ENCODE measurements at regions not wholly inside any gene's neighbourhood (a gene's known extent, or its start where the extent isn't known, plus 50 kb on each side); places are given as distances from the start of the nearest gene placed in this dataset.

DNA sequence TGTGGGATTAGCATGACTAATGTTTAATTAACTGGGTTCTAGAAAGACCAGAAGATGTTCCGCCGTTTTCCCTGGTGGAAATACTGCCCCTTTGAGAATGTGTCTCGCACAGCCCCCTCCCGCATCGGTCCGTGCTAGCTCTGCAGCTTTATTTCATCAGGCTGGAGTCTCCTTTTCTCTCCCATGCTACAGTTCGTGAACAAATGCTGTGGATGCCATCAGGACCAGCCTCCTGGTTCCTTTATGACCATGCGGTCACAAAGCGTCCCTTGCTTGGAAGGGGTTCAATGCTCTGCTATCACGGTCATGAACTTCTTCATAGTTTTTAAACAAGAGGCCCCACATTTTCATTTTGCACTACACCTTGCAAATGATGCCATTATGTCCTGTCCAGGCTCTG is 157.7 kb upstream of the TMEM132C start:
- no peaks in the 10 kb centered on the region for H3K27me3 ChIP-seq (ENCODE audit: insufficient read depth, low read depth, low read length)
- H3K4me2 ChIP-seq (ENCODE audit: low read length), result no peak overlapping the region
- no peak overlapping the region for H2AFZ ChIP-seq (ENCODE audit: low read depth, low read length)
- H3K27ac ChIP-seq (ENCODE audit: low read length), result no peak overlapping the region
- H3F3A ChIP-seq (ENCODE audit: insufficient read depth, low read length, poor library complexity, severe bottlenecking), result no peaks in the 10 kb centered on the region
- H3K9me2 ChIP-seq (ENCODE audit: insufficient read depth, low read length), result no peaks in the 10 kb centered on the region
- H3K36me3 ChIP-seq (ENCODE audit: insufficient read depth, low read length), result no peaks in the 10 kb centered on the region
- no peaks in the 10 kb centered on the region for H3K79me2 ChIP-seq (replicated peaks; ENCODE audit: insufficient read depth, low read length)
- no peaks in the 10 kb centered on the region for H3K9me3 ChIP-seq (ENCODE audit: low read length)
- no peak overlapping the region for H3K4me3 ChIP-seq (ENCODE audit: low read length)
- H4K20me1 ChIP-seq (ENCODE audit: insufficient read depth), result no peaks in the 10 kb centered on the region
- no peak overlapping the region for H3K9ac ChIP-seq (ENCODE audit: low read length)
- TF ChIP-seq MXI1 (conservative IDR thresholded peaks at IDR 0.05; ENCODE audit: poor library complexity, severe bottlenecking) (no peak), TAF1 (IDR thresholded peaks at IDR 0.05; ENCODE audit: low read depth) (no peak), EP300 (conservative IDR thresholded peaks at IDR 0.05; ENCODE audit: poor library complexity, severe bottlenecking) (no peak), SMC3 (conservative IDR thresholded peaks at IDR 0.05; ENCODE audit: poor library complexity) (no peak), RAD21 (conservative IDR thresholded peaks at IDR 0.05) (no peak), EZH2 (IDR thresholded peaks at IDR 0.05; ENCODE audit: borderline replicate concordance, insufficient read depth, low read length, poor library complexity, severe bottlenecking) (no peak), POLR2AphosphoS5 (IDR thresholded peaks at IDR 0.05) (no peak)
- TF ChIP-seq, protein P1, sequence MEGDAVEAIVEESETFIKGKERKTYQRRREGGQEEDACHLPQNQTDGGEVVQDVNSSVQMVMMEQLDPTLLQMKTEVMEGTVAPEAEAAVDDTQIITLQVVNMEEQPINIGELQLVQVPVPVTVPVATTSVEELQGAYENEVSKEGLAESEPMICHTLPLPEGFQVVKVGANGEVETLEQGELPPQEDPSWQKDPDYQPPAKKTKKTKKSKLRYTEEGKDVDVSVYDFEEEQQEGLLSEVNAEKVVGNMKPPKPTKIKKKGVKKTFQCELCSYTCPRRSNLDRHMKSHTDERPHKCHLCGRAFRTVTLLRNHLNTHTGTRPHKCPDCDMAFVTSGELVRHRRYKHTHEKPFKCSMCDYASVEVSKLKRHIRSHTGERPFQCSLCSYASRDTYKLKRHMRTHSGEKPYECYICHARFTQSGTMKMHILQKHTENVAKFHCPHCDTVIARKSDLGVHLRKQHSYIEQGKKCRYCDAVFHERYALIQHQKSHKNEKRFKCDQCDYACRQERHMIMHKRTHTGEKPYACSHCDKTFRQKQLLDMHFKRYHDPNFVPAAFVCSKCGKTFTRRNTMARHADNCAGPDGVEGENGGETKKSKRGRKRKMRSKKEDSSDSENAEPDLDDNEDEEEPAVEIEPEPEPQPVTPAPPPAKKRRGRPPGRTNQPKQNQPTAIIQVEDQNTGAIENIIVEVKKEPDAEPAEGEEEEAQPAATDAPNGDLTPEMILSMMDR (IDR thresholded peaks at IDR 0.05; ENCODE audit: poor library complexity, severe bottlenecking), result no peak
- TF ChIP-seq, protein P2, sequence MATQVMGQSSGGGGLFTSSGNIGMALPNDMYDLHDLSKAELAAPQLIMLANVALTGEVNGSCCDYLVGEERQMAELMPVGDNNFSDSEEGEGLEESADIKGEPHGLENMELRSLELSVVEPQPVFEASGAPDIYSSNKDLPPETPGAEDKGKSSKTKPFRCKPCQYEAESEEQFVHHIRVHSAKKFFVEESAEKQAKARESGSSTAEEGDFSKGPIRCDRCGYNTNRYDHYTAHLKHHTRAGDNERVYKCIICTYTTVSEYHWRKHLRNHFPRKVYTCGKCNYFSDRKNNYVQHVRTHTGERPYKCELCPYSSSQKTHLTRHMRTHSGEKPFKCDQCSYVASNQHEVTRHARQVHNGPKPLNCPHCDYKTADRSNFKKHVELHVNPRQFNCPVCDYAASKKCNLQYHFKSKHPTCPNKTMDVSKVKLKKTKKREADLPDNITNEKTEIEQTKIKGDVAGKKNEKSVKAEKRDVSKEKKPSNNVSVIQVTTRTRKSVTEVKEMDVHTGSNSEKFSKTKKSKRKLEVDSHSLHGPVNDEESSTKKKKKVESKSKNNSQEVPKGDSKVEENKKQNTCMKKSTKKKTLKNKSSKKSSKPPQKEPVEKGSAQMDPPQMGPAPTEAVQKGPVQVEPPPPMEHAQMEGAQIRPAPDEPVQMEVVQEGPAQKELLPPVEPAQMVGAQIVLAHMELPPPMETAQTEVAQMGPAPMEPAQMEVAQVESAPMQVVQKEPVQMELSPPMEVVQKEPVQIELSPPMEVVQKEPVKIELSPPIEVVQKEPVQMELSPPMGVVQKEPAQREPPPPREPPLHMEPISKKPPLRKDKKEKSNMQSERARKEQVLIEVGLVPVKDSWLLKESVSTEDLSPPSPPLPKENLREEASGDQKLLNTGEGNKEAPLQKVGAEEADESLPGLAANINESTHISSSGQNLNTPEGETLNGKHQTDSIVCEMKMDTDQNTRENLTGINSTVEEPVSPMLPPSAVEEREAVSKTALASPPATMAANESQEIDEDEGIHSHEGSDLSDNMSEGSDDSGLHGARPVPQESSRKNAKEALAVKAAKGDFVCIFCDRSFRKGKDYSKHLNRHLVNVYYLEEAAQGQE (IDR thresholded peaks at IDR 0.05; ENCODE audit: borderline replicate concordance), result no peak

DNA sequence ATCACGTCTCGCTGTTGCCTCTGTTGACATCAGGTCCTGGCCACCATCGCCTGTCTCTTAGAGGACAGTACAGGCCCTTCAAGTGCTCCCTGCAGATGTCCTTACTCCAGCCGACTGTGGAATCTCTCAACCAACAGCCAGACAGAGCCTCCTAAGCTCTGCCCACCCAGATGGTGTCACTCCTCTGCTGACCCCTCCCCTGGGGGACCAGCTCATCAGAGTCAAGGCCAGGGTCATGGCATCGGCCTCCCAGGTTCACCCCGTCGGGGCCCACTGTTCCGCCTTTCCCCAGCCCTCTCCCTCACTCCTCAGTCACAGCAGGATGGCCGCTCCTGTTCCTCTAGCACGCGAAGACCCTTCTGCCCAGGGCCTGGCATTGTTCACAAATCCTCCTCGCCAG is 157.3 kb upstream of the TMEM132C start:
- Histone ChIP-seq H3K9me2 (ENCODE audit: insufficient read depth, low read length) (no peaks in the 10 kb centered on the region), H3K27me3 (ENCODE audit: insufficient read depth, low read depth, low read length) (no peaks in the 10 kb centered on the region), H3K4me2 (ENCODE audit: low read length) (no peak overlapping the region), H3K9me3 (ENCODE audit: low read length) (no peaks in the 10 kb centered on the region), H2AFZ (ENCODE audit: low read depth, low read length) (no peak overlapping the region), H3F3A (ENCODE audit: insufficient read depth, low read length, poor library complexity, severe bottlenecking) (no peaks in the 10 kb centered on the region), H3K36me3 (ENCODE audit: insufficient read depth, low read length) (no peaks in the 10 kb centered on the region), H3K27ac (ENCODE audit: low read length) (no peak overlapping the region), H3K9ac (ENCODE audit: low read length) (no peak overlapping the region), H3K4me3 (ENCODE audit: low read length) (no peak overlapping the region), H3K79me2 (replicated peaks; ENCODE audit: insufficient read depth, low read length) (no peaks in the 10 kb centered on the region), H4K20me1 (ENCODE audit: insufficient read depth) (no peaks in the 10 kb centered on the region)
- TF ChIP-seq, protein P1 (IDR thresholded peaks at IDR 0.05; ENCODE audit: poor library complexity, severe bottlenecking), result no peak
- TF ChIP-seq TAF1 (IDR thresholded peaks at IDR 0.05; ENCODE audit: low read depth) (no peak), POLR2AphosphoS5 (IDR thresholded peaks at IDR 0.05) (no peak), SMC3 (conservative IDR thresholded peaks at IDR 0.05; ENCODE audit: poor library complexity) (no peak)
- TF ChIP-seq, protein P2 (IDR thresholded peaks at IDR 0.05; ENCODE audit: borderline replicate concordance), result no peak
